ENCODE measurements at regions not wholly inside any gene's neighbourhood (a gene's known extent, or its start where the extent isn't known, plus 50 kb on each side); places are given as distances from the start of the nearest gene placed in this dataset.

DNA sequence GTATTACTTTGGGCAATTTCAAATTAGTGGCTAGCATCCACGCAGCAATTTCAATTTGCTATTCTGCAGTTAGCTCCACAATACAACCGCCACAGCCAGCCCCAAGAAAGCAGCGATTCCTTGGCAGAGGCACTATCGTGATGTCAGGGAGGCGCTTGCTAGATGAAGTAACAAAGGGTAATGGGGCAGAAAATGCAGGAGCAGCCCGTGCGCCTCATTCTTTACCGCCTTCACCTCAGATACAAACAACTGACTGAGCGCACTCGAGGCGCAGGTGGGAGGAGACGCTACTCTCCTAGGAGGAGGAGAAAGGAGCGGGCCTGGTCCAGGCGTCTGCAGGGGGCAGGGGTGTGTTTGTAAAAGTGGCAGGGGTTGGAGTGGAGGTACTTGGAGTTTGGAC, 76.9 kb upstream of the ASB18 start:
- H3K27ac ChIP-seq: no peak overlapping the region
- TF ChIP-seq, protein P1, sequence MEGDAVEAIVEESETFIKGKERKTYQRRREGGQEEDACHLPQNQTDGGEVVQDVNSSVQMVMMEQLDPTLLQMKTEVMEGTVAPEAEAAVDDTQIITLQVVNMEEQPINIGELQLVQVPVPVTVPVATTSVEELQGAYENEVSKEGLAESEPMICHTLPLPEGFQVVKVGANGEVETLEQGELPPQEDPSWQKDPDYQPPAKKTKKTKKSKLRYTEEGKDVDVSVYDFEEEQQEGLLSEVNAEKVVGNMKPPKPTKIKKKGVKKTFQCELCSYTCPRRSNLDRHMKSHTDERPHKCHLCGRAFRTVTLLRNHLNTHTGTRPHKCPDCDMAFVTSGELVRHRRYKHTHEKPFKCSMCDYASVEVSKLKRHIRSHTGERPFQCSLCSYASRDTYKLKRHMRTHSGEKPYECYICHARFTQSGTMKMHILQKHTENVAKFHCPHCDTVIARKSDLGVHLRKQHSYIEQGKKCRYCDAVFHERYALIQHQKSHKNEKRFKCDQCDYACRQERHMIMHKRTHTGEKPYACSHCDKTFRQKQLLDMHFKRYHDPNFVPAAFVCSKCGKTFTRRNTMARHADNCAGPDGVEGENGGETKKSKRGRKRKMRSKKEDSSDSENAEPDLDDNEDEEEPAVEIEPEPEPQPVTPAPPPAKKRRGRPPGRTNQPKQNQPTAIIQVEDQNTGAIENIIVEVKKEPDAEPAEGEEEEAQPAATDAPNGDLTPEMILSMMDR (conservative IDR thresholded peaks at IDR 0.05; ENCODE audit: low read depth): no peak
- ChIA-PET POLR2A (ENCODE audit: low non-redundant PET) (no interaction called here), CTCF (interaction anchor here (0.8 kb wide), 1 partner anchor 1315 kb away, joined by 3 read pairs; no protein-coding TSS in a partner anchor)
- no peak for DNase-seq (ENCODE audit: low spot score)

DNA sequence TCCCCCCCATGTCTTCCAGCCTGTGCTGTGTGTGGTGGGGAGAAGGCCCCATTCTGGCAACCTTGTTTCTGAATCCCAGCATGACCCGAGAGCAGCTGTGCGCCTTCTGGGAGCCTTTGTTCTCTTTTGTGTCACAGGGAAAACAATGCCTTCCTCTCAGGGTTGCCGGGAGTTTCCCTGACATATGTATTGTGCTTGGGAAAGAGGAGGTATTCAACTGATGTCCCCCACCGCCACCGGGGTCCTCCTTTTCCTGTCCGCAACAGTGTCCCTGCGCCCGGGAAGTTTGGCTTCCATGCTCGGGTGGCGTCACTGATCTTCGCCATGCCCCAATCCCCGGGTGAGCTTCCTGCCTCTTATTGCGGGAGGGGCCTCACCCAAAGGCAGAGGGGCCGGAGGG, 77.5 kb upstream of the ASB18 start:
- no peak overlapping the region for H3K27ac ChIP-seq
- DNase-seq (ENCODE audit: low spot score): no peak
- CTCF ChIA-PET: interaction anchor here (0.8 kb wide), 1 partner anchor 1314 kb away, joined by 3 read pairs; no protein-coding TSS in a partner anchor
- TF ChIP-seq, protein P1 (conservative IDR thresholded peaks at IDR 0.05; ENCODE audit: low read depth): no peak
- POLR2A ChIA-PET (ENCODE audit: low non-redundant PET): no interaction called here

DNA sequence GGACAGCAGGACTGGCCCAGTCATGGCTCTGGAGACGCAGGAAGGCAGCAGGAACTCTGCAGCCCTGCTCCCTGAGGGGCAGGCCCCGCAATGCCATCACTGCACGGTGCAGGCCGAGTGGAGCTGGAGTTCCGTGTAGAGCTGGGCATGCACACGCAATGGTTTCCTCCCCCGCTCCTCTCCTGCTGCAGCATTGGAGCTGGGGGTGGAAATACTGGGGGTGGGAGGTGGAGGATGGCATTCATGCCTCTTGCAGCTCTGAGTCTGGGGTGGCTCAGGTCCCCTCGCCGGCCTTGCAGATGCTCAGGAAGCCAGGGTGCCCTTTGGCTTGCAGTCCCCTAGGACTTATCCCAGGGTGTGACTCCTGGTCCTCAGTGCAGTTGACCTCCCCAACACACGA, 78.3 kb upstream of the ASB18 start:
- CTCF ChIA-PET: no interaction called here
- no peak for DNase-seq (ENCODE audit: low spot score)
- no peak overlapping the region for H3K27ac ChIP-seq
- POLR2A ChIA-PET (ENCODE audit: low non-redundant PET): no interaction called here
- TF ChIP-seq, protein P1 (conservative IDR thresholded peaks at IDR 0.05; ENCODE audit: low read depth): no peak

DNA sequence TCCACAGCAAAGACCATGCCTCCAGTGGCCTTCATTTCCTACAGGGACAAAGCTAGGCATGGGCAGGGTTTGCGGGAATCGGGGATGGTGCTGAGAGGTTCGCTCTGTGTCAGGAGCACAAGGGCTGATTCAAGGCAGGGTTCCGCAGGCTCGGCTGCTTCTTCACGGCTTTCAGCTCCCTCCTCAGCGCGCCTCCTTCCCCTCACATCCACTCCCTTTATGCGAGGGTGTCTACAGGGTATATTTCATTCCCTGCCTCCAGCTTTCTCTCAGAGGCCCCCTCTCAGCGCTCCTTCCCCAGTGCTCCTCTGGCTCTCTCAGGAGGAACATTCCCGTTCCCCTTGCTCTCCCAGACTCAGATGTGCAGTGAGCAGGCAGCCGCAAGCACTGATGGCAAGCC, 78.7 kb upstream of the ASB18 start:
- TF ChIP-seq, protein P1 (conservative IDR thresholded peaks at IDR 0.05; ENCODE audit: low read depth): no peak
- ChIA-PET CTCF (interaction anchor here (0.6 kb wide), 1 partner anchor 732 kb away, joined by 4 read pairs; no protein-coding TSS in a partner anchor), POLR2A (ENCODE audit: low non-redundant PET) (no interaction called here)
- DNase-seq (ENCODE audit: low spot score): no peak
- no peak overlapping the region for H3K27ac ChIP-seq

DNA sequence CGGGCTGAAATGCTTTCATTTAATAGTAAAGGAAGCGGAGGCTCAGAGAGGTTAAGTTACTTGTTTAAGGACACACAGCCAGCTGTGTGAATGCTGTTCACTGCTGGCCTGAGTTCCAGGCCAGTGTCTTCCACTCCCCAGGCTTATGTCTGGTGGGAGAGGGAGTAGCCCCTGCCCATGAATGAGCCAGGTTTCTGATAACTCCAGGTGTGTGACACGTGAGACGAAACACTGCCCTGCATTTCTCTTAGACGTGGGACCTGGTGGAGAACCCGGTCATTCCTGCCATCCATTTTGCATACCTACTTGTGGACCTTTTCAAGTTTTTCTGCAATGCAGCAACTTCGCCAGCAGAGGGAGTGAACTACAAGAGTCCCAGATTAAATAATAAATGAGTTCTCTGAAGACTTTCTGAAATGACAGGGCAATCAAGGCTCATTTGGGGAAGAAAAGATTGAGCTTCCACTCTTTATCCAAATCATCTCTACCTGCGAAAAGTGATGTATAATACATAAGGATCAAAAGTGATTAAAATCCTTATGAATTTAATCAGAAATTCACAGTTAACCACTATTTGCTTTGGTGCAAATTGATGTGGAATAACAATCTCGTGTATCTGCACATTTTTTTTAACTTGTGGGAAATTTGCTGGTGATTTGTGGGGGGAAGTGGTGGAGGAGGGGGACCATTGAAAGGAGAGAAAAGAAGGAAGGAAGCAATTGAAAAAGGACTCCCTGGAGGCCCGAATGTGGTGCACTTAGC, 79.4 kb upstream of the ASB18 start:
- peak; percentile 59 for DNase-seq (ENCODE audit: low spot score)
- TF ChIP-seq, protein P1 (conservative IDR thresholded peaks at IDR 0.05; ENCODE audit: low read depth): peak; percentile 86
- ChIA-PET POLR2A (ENCODE audit: low non-redundant PET) (no interaction called here), CTCF (interaction anchor here (0.5 to 0.6 kb wide), 4 partner anchors 67 to 731 kb away, joined by 3 to 6 read pairs (median 4); no protein-coding TSS in a partner anchor)
- no peak overlapping the region for H3K27ac ChIP-seq

DNA sequence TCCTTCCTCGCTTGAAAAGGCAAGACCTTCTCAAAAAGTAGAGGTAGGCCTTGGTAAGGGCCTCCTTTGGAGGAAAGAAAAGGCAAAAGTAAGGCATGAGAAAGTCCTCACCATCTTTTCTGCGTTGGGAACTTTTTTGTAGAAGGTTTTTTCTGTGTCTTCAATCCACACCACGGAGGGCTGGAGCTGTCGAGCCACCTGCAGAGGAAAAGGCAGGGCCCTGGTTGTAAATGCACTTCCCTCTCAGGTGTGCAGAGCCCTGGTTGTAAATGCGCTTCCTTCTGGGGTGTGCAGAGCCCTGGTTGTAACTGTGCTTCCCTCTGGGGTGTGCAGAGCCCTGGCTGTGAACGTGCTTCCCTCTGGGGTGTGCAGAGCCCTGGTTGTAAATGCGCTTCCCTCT, 80.2 kb upstream of the ASB18 start:
- POLR2A ChIA-PET (ENCODE audit: low non-redundant PET): no interaction called here
- DNase-seq (ENCODE audit: low spot score): no peak
- TF ChIP-seq, protein P1 (conservative IDR thresholded peaks at IDR 0.05; ENCODE audit: low read depth): no peak
- CTCF ChIA-PET: interaction anchor here (0.6 to 0.9 kb wide), 3 partner anchors 68 to 740 kb away, joined by 3 read pairs; no protein-coding TSS in a partner anchor
- H3K27ac ChIP-seq: no peak overlapping the region
